NCI-H1694 (cell line): ENCODE measurements at regions not wholly inside any gene's neighbourhood (a gene's known extent, or its start where the extent isn't known, plus 50 kb on each side); places are given as distances from the start of the nearest gene placed in this dataset.
"Not testable (repeated sequence)": the region's sequence is repeated elsewhere in the genome, so short reads cannot be mapped to it uniquely, and the experiment has no call there.

Experiments used
- DNase-seq: peaks from one replicate; lab custom pipeline; 2025; lab: John Stamatoyannopoulos, UW

DNA sequence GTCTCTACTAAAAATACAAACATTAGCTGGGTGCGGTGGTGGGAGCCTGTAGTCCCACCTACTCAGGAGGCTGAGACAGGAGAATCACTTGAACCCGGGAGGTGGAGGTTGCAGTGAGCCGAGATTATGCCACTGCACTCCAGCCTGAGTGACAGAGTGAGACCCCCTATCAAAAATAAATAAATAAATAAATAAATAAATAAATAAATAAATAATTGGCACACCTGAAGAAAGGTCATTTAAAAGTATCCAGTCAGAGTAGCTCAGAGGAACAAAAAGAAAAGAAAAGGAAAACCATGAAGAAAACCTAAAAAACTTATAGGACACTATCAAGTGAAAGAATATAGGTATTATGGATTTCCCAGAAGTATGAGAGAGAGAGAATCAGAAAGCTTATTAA lies 330.1 kb upstream of the AR start:
- DNase-seq = not testable (repeated sequence)

DNA sequence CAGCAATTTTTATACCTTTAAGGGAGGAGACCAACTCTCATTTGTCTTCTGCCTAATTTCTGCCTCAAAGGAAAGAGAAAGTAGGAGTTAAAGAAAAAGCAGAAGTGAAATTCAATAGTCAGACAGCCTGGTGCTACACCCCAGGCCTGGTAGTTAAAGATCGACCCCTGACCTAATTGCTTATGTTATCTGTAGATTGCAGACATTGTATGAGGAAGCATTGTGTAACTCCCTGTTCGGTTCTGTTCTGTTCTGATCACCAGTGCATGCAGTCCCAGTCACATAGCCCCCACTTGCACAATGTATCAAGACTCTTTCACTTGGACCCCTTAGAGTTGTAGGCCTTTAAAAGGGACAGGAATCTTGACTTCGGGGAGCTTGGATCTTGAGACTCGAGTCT lies 335.9 kb upstream of the AR start:
- DNase-seq = no peak

DNA sequence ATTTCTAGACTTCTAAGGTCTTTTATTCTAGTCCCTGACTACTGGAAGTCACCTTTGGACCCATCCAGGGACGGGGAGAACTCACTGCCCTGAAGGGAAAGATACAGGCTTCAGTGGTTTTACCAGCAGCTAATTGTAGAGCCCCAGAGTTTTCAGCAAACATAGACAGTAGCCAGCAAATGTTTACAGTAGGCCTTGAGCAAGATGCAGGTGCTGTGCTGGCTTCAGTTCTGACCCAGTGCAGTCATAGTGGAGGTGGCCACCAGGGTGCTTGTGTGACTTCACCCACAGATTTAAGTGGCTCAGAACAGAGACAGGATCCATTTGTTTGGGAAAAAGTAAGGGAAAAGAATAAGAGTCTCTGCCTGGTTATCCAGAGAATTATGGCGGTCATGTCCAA lies 384.4 kb upstream of the AR start:
- DNase-seq = no peak

DNA sequence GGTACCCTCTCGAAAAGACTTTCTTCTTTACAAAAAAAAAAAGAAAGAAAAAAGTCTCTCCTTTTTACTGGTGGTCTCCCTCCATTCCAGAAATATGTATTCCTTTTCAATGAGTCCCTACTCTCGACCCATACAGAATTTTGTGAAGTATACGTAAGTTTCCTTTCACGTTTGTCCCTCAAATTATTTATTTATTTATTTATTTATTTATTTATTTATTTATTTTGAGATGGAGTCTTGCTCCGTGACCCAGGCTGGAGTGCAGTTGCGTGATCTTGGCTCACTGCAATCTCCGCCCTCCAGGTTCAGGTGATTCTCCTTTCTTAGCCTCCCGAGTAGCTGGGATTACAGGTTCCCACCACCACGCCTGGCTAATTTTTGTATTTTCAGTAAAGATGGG lies 429.2 kb upstream of the AR start:
- no peak for DNase-seq

DNA sequence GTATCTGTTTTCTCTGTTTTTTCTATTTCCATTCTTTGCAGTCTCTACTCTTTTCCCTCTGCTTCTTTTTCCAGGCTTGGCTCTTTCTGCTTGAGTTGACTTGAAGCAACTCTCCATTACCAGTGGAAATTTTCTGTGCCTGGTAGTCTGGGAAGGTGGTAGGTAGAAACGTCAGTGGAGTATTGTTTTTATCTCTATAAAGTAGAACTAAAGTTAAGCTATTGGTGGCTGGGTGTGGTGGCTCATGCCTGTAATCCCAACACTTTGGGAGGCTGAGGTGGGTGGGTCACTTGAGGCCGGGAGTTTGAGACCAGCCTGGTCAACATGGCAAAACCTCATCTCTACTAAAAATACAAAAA lies 438.1 kb upstream of the AR start:
- no peak for DNase-seq

DNA sequence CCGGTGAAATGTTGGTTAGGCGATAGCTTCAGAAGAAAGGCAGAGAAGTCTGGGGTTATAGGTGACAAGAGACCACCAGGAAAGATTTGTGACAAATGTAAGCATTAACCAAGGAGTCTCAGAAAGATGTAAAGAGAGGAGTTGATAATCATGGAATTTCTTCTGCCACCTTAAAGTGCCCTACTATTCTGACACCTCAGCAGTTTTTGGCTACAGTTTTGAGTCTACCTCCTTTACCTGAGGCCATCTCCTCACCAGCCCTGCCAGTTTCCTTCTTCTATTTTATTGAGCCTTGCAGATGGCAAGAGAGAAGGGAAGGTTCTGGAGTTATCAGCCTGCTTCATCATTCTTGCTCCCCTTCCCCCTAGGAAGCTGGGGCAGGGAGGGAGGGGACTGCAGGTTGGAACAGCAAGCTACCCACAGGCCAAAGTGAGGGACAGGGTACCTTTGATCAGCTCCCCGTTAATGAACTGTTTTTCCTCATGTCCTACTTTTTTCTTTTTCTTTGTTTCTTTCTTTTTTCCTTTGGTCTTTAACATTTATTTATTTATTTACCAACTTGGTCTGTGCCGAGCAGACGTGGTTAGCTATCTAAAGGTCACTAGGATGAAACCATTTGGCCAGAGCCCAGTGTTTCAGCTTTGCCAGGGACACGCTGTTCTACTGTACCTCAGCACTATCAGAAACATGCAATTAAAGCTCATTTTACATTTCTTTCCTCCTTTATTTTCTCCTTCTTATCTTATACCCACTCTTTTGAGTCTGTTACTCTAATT lies 438.7 kb upstream of the AR start:
- no peak for DNase-seq

DNA sequence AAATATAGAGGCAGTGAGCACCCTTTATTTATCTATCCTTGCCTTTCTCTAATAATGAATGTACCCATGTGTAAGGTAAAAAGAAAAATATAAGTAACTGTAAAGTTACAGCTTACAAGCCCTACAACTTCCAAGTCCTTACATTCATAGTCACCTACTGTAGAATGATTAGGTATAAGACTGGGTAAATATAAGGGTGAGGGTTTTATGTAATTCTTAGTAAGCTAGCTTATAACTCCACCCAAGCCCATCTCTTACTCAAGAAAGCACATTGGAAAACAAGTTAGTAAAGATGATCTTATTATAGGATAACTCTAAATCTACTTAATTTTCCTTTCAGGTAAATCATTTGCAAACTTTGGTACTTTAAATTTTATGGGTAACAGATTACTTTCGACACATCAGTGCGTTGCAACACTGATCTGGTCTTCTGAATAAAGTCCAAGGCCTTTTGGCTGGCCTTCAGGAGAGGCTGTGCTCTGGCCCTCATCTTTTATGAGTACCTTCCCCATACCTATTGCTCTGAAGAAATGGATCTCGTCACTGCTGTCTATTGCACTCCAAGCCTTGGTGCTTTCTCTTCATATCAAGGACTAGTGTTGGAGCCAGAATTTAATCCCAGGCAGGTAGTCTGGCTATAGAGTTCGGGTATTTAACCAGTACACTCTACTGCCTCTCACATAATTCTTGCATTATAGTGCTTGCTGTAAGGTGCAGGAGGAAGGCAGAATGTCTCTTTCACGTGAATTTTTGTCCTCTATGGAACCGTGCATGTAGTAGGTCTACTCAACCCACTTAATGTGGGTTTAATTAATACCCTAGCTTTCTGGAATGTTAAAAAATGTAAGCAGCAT lies 443.6 kb upstream of the AR start:
- DNase-seq = no peak

DNA sequence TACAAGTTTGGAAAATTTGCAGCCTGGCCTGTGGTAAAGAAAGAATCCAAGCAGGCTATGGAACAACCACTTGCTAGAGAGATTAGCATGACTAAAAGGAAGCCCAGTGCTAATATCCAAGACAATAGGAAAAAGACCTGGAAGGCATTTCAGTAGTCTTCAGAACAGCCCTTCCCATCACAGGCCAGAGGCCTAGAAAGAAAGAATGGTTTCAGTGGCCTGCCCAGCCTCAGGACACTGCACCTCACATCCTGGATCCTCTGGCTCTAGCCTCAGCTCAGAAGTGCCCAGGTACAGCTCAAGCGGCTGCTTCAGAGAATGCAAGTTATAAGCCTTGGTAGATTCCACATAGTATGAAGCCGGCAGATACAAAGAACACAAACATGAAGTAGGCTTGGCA lies 449.8 kb upstream of the AR start:
- no peak for DNase-seq

DNA sequence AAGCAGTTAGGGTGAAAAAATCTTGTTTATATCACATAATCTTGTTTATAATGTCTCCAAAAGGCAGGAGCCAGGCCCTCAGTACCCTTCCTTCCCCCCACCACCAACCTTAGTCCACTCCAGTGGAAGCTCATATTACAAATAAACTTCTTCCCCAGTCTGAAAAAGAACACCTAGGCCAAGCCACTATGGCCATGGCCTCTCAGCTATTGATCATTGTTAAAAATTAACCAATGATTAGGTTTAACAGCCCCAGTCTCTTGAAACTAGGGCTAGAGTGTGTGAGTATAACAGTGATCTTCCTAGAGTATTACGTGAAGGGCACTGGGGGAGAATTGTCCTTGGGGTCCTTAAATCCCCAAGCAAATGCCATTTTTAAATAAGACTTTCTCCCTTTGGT lies 411.9 kb upstream of the EDA2R start:
- DNase-seq = no peak

DNA sequence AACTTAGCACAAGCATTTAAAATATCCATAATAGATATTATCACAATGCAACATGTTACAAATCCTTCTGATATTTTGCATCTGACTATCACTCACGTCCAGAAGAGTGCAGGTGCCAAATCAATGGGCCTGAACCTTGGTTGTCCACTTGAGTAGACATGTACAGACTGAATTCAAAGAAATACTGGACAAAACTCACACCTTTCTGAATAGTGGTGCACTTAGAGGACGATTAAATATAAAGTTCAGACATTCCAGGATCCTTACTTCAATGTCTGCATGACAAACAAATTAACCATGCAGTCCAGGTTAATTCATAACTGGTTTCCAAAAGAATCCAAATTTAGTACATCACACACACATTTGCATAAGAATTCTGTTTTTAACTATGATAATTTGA lies 406.0 kb upstream of the EDA2R start:
- DNase-seq = no peak

DNA sequence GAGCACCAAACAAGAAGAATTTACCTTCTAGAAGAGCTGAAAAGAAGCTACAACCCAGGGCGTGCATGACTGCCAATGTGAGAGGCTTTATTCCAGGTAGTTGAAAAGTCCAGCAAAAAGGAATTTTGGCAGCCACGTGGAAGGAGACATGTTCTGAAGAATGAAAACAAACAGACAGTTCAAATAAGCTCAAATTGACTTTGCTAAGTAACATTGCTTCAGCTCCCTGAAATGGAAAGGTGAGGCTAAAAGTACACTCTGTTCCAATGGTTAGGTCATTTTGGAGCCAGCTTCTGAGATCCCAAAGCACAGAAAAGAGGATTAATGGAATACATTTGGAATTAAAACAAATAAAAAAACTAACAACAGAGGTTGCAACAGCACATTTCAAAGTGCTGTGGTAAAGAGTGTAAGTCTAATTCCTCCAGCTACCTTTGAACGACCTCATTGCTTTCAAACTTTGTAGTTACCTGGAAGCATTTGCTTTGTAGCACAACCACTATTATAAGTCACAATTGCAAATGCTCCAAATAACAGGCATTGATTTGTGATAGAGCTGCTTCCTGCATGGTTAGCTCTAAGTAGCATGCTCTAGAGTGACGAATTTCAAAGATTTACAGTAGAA lies 405.3 kb upstream of the EDA2R start:
- no peak for DNase-seq

DNA sequence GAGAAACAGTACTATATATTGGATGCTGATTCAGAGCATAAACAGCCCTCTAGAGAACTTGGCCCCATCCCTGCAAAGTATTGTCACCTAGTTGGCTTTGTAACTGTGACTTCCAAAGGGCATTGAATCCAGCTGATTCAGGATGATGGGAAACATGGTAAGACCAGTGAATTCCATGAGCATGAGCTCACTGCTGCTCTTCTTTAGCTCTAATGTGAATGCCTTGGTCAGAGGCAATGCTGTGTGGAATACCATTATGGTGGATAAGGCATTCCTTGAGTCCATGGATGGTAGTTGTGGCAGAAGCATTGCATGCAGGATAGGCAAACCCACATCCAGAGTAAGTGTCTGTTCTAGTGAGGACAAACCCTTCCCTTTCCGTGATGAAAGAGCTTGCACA lies 365.6 kb upstream of the EDA2R start:
- no peak for DNase-seq

DNA sequence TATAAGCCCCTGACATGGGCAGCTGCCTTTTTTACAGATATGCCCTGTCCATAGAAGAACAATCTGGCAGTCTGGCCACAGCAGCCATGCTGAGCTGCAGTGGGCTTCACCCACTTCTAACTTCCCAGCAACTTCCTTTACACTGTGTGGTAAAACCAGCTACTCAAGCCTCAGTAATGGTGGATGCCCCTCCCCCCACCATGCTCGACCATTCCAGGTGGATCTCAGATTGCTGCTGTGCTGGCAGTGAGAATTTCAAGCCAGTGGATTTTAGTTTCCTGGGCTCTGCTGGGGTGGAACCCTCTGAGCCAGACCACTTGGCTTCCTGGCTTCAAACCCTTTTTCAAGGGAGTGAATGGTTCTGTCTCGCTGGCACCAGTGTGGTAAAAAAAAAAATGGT lies 355.9 kb upstream of the EDA2R start:
- DNase-seq = no peak

DNA sequence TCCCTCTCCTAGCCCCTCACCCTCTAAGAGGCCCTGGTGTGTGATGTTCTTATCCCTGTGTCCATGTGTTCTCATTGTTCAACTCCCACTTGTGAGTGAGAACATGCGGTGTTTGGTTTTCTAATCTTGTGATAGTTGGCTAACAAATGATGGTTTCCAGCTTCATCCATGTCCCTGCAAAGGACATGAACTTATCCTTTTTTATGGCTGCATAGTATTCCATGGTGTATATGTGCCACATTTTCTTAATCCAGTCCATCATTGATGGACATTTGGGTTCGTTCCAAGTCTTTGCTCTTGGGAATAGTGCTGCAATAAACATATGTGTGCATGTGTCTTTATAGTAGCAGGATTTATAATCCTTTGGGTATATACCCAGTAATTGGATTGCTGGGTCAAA lies 353.2 kb upstream of the EDA2R start:
- not testable (repeated sequence) for DNase-seq

DNA sequence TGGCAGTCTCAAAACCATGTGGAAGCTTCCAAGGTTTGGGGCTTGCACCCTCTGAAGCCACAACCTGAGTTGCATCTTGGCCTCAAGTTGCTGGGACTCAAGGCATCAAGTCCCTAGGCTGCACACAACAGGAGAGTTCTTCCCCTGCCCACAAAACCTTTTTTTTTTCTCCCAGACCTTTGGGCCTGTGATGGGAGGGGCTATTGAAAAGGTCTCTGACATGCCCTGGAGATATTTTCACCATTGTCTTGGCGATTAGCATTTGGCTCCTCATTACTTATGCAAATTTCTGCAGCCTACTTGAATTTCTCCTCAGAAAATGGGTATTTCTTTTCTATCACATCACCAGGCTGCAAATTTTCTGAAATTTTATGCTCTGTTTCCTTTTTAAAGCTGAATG lies 349.5 kb upstream of the EDA2R start:
- no peak for DNase-seq

DNA sequence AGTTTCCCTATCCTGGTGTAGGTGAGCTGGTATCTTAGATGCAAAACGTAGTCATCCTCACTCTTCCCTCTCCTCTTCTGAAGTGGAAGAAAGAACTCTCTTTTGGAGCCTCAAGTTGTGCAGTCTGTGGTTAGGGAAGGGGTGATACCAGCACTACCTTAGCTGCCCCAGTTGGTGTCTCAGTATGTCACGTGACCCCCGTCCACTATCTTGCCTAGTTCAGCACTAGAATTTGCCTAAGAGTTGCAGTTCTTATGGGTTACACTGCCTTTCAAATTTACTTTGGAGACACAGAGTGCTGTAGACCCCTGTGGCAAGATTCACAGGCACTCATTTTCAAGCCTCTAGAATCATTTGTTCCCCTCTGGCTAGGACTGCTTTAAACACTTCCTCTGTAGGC lies 322.8 kb upstream of the EDA2R start:
- no peak for DNase-seq

DNA sequence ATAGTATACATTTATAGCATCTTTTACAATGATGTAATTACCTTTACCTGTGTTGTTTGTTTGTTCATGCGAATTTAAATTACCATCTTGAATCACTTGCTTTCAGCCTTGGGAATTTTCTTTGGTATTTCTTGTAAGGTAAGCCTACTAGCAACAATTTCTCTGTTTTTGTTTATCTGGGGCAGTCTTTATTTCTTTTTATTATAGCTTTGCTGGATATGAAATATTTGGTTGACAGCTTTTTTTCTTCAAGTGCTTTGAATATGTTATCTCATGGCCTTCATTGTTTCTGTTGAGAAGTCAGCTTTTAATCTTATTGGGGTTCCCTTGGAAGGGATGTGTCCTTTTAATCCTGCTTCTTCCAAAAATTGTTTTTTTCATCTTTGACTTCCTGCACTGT lies 292.8 kb upstream of the EDA2R start:
- DNase-seq = no peak

DNA sequence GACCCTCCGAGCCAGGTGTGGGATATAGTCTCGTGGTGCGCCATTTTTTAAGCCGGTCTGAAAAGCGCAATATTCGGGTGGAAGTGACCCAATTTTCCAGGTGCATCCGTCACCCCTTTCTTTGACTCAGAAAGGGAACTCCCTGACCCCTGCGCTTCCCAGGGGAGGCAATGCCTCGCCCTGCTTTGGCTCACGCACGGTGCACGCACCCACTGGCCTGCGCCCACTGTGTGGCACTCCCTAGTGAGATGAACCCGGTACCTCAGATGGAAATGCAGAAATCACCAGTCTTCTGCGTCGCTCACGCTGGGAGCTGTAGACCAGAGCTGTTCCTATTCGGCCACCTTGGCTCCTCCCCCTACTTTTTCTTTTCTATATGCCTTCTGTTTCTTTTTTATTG lies 291.6 kb upstream of the EDA2R start:
- not testable (repeated sequence) for DNase-seq

DNA sequence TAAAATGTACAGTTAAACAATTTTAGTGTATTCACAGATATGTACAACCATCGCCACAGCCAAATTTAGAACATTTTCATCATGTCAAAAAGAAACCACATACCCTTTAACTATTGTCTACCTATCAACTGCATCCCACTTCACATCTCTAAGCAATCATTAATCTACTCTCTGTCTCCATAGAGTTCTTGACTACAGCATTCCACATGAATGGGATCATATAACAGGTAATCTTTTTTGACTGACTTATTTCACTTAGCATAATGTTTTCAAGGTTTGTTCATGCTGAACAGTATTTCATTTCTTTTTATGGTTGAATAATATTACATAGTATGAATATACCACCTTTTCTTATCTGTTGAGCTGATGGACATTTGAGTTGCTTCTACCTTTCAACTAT lies 281.4 kb upstream of the EDA2R start:
- DNase-seq = no peak

DNA sequence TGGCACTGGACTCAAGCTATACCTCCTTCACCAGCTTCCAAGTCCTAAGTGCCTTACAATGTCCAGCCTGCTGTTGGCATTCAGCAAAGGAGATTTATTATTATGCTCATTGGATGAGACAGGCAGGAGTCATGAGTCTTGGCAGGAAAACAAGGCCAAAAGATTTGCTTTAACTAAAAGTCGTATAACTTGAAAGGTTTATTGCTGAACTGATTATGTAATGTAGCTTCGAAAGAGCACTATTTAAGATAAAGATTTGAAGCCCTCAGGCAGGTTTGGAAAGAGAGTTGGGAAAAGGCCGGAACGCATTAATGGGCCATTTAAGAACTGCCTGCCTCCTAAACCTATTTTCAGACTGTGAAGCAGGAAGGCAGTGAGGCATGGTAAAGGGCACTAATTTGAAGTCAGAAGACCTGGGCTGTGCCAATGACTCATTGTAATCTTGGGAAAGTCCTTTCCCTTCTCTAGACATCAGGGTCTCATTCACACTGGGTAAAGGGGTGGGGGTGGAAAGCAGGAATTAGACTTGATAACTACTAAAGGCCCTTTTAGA lies 280.5 kb upstream of the EDA2R start:
- DNase-seq = no peak

DNA sequence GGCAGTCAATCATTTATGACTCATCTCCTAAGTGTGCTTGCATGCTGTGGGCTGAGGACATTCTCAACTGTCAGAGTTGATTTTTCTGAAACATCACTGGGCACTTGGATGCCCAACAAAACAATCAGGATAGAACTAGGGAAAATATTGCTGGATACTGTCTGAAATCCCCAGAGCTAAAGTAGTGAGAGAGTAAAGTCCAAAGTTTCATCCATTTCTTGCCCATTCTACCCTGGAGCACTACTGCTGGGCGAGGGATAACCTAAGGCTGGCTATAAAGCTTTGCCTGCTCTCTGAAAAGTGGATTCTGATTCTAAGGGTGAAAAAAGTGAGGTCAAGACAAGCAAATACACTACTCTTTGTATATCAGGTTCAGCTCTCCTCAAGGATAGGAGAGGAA lies 279.6 kb upstream of the EDA2R start:
- DNase-seq = no peak

DNA sequence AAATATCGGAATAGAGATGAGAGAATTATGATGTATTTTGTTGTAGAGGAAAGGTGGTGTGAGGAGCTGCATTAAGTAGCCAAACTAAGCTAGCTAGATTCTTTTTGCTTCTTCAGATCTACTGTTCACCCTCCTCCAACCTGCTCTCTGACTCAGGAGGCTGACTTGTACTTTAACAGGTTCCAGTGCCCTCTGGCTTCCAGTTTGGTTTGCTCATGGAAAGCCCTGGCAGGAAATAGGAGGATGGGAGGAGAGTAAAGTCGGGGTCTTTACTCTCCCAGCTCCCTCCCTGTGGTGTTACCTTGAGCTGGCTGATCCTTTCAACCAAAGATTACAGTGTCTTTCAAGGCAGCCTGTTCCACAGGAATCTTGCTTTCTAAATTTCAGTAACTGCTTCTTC lies 277.0 kb upstream of the EDA2R start:
- no peak for DNase-seq

DNA sequence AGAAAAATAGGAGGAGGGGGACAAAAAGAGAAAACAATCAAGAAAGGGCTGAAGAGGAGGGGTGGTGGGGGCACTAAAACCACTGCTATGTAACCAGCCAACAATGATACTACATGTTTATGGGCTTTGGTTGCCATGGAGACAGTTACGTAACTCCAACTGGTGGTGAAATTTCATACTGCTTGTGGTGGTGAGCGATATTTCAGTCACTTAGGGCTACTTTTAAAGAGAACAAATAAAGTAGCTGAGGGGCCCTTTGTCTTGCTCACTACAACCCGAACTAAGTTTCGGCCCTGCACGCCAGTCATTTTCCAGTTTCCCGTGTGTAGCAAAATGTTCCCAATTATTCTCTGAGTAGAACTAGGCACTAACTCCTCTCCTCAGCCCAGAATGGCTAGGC lies 275.2 kb upstream of the EDA2R start:
- DNase-seq = no peak
